Epithelial cell of esophagus (primary cell): ENCODE measurements at regions not wholly inside any gene's neighbourhood (a gene's known extent, or its start where the extent isn't known, plus 50 kb on each side); places are given as distances from the start of the nearest gene placed in this dataset.
A peak's percentile ranks its signal among the peaks of the same experiment; 100 is the strongest.

ENCODE experiments used
- DNase-seq: peaks from one replicate; pipeline ENCODE4 v3.0.0; 2010; ENCODE audit warnings: low read depth
- H3K4me3 ChIP-seq: 2 replicates; pipeline ENCODE4 v1.5.1; 2011; ENCODE audit warnings: mild to moderate bottlenecking, low read length, control low read depth
- CTCF ChIP-seq: IDR thresholded peaks from 2 replicates; pipeline ENCODE4 v1.5.1; 2011; ENCODE audit warnings: low read depth, mild to moderate bottlenecking, low read length, control low read depth, inconsistent platforms; ENCODE audit not compliant: insufficient read depth; ENCODE audit errors: missing control alignments

GRCh38 chr12:24069532-24070395 is 120.3 kb upstream of the SOX5 start:
- DNase-seq: peak; percentile 48
- no peak overlapping the region for H3K4me3 ChIP-seq
- no peak for TF ChIP-seq CTCF

- no peak overlapping the region for H3K4me3 ChIP-seq
- DNase-seq: peak; percentile 42
Measured at GRCh38 chr12:24066865-24067264, 117.4 kb upstream of the SOX5 start.

GRCh38 chr12:24066097-24066496 is 116.6 kb upstream of the SOX5 start:
- H3K4me3 ChIP-seq: no peak overlapping the region
- no peak for TF ChIP-seq CTCF
- DNase-seq: no peak

More at GRCh38 chr12:24066865-24067264, 117.4 kb upstream of the SOX5 start:
- no peak for TF ChIP-seq CTCF

GRCh38 chr12:24062642-24063245 is 113.3 kb upstream of the SOX5 start:
- no peak overlapping the region for H3K4me3 ChIP-seq
- no peak for TF ChIP-seq CTCF
- DNase-seq: no peak

GRCh38 chr12:24060089-24060488 is 110.6 kb upstream of the SOX5 start:
- DNase-seq: no peak
- no peak for TF ChIP-seq CTCF
- no peak overlapping the region for H3K4me3 ChIP-seq

GRCh38 chr12:24057920-24058476 is 108.5 kb upstream of the SOX5 start:
- no peak for DNase-seq
- no peak for TF ChIP-seq CTCF
- H3K4me3 ChIP-seq: no peak overlapping the region
